HG02938 (cell line): ENCODE measurements at regions not wholly inside any gene's neighbourhood (a gene's known extent, or its start where the extent isn't known, plus 50 kb on each side); places are given as distances from the start of the nearest gene placed in this dataset.
"Not testable (repeated sequence)": the region's sequence is repeated elsewhere in the genome, so short reads cannot be mapped to it uniquely, and the experiment has no call there.

Experiments
- ATAC-seq: cut with Tn5 transposase; IDR thresholded peaks from one replicate; pipeline ENCODE4 v1.9.1; 2021; ENCODE audit warnings: mild to moderate bottlenecking, moderate library complexity; ENCODE audit not compliant: unreplicated experiment

DNA sequence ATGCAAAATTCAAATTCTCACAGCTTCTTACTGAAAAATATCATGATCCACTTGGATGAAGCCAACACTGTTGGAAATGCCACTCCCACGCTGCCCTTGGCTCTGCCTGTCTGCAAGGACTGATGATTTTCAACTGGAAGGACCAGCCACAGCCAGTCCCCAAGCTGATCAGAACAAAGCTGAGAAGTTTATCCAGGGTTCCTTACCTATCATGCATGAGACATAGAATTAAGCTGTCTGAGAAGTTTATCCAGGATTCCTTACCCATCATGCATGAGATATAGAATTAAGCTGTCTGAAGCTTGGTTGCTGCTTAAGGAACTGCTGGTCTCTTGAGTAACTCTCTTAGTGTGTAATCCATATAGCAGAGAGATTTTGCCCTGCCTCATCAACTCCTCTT, 159.8 kb upstream of the TMEM260 start:
- ATAC-seq = no peak

DNA sequence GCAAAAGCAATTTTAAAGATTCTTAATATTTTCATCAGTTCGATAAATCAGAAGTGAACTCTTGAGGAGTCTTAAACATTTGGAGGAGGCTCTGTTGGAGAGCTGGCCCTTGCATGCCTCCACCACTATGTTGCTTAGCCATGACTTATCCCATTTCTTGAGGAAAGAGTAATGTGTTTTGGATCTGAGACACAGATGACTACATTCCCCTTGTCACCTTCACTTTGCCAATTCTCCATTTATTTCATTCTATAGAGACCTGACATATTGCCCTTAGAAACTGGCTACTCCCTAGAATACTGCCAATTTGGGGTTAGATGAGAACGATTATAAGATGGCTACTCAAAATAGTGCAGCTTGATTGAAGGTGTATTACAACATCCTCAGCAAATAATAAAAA, 157.4 kb upstream of the TMEM260 start:
- no peak for ATAC-seq

DNA sequence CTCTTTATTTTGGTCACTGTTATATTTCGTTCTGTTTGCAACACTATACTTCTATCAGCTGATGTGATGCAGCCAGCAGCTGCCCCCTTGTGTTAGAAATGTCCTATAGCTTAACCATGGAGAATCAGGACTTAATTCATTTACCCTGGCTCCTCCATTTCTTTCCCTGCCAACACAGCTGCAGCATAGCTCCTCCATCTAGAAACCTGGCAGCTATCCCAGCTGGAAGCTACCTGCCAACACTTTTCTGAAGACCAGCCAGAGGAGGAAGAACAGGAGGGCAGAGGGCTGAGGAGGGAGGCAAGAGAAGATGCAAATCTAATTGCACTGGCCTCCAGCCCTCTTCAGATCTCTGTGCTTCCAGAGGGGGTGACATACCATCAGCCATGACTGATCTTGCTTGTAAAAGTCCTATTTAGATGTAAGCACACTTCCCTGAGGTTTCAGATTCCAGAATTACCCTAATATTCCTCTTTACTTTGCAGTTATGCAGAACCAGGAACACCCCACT, 156.8 kb upstream of the TMEM260 start:
- ATAC-seq = no peak

DNA sequence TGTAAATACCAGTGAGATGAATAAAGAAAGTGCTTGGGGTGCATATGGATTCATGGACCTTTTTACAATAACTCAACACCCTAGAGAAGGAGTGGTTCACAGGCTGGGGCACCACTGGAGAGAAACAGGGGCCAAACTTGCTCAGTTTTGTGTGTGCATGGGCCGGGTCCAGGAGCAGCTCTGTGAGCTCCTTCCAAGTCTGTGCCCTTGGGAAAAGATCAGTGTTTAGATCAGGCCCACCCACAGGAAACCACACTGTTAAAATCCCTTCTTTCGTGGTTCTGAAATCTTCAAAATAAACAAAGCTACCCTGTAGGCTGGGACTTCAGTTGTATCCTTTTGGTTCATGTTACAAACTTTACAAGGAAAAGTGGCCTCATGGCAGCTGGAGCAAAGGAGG, 156.1 kb upstream of the TMEM260 start:
- ATAC-seq = no peak

GRCh38 chr14:56431013-56431412, 148.6 kb upstream of the TMEM260 start:
- no peak for ATAC-seq

DNA sequence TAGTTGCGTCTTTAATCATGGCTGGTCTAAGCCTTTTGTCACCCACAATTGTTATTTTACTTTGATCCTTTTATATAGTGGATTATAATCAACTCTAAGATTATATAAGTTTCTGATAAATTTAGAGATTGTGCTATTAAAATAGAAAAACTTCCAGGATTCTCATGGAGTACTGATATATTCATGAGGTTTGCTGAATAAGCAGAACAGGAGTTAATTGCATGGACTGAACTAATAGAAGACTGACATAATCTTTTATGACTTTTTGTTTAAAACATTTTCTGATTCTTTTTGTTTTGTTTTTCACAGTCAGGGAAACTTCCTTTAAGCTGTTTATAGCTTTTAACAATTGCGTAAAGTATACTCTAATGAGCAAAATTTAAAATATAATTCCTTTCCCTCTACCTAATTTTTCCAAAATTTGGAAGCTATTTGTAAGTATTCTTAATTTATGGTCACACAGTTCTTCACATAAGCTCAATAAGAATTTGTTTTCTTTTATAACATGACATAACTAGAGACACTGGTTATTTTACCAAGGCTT, 129.9 kb upstream of the TMEM260 start:
- no peak for ATAC-seq

DNA sequence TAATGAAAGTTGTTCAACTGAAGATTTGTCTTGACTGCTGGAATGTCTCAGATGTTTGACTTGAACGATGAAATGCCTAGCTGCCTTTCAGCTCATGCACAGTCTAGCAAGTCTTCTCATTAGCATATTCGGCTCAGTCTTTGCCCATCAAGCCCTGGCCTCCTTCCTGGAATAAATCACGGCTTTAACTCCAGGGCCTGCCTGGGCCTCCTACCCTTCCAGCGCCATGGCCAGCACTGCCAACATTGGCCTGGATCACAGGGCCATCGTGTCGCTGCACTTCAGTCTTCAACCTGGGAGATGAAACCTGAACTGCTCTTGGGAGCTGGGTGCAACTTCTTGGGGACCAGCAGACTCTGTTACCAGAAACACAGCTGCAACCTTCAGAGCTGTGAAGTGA, 126.7 kb upstream of the TMEM260 start:
- no peak for ATAC-seq

GRCh38 chr14:56454680-56455079, 124.9 kb upstream of the TMEM260 start:
- not testable (repeated sequence) for ATAC-seq

- no peak for ATAC-seq
Measured at GRCh38 chr14:56460469-56460868, 119.1 kb upstream of the TMEM260 start.

GRCh38 chr14:56461276-56462275, 118.0 kb upstream of the TMEM260 start:
- ATAC-seq = no peak

DNA sequence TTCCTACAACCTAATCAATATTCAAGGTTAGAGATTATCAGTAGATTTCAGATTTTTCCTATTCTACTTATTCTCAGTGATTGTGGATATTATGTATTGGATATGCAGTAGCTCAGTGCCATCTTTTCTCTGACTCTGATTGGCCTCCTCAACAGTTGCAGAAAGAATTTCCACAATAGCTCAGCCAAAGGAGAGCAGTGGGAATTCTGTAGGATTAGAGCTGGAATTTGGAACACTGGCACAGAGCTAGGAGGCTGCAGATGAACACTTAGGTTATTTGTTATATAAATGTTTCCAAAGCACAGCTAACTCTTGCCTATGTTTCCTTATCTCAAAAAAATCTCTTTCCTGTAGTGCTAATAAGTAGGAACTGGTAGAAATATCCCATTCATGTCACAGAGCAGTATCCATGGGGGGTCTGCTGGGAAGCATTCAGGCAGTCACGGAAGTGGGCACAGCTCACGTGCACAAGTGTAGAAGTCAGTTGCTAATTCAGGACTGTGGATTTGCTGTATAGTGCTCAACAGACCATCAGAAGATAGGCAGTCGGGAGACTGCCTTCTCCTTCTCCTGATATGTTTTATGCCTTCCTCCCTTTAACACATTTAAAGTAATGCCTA, 116.2 kb upstream of the TMEM260 start:
- ATAC-seq = no peak

GRCh38 chr14:56471056-56471455, 108.5 kb upstream of the TMEM260 start:
- no peak for ATAC-seq

GRCh38 chr14:56474419-56475022, 105.1 kb upstream of the TMEM260 start:
- no peak for ATAC-seq

DNA sequence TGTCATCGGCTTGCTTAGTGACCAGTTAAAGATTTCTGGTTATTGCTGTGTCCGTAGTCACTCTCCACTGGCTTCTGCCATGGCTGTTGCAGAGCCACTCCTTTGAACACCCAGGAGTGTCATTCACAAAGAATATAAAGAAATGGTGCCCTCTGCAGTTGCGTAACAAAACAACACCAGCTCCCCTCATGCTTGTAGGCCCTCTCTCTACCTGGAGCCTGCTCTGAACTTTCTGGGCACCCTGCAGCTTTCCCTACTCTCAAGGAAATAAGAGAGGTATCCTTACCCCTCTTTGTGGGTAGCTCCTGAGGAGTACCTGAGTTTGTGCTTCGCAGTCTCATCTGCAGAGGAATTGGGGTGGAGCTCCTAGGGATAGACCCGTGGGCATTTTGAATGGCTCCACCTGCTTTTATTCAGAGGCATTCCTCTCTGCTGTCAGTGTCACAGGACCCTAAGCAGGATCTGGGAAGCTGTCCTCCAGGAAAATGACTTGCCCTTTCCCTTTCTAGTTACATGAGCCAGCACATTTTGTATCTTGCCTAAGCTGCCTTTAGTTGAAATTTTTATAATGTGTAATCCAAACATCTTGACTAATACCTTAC, 97.2 kb upstream of the TMEM260 start:
- no peak for ATAC-seq

DNA sequence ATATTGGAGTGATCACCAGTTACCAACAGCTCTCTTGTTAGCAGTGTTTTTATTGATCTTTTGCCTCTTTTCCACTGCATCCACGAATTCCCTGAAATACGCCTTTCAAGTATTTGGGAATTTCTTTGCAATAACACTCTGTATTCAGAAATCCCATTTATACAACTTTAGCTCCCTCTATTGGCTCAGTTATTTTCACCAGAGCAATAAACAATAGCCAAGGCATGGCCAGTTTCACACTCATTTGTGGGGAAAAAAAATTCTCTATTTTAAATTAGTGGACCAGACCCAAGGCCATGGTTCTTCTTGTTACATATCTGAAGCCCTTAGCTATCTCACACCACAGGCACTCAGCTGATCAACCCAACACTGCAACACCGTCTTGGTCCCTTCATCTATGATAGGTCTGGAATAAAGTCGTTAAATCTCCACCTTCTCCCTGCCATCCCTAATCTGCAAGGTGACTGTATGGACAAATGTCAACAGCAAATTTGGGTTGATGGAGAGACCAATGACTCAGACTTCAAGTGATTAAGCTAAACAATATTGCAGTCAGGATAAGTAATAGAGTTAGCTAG, 92.4 kb upstream of the TMEM260 start:
- ATAC-seq = no peak

- ATAC-seq = no peak
Measured at GRCh38 chr14:56487761-56488160, 91.8 kb upstream of the TMEM260 start.

DNA sequence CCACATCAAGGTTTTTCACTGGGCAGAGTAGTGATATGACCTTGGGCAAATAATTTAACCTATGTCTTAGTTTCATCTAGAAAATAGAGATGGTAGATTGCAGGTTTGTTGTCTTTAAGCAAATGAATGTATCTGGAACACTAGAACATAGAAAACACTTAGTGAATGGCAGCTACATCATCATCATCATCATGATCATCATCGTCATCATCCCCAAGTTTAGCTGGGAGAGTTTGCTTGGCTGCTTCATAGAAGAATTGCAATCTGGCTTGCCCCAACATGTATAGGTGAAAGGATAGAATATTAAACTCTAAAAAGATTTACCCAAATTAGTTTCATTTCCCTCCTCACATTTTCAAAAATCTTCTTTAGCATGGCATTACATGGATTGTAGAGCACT, 91.3 kb upstream of the TMEM260 start:
- ATAC-seq = no peak

DNA sequence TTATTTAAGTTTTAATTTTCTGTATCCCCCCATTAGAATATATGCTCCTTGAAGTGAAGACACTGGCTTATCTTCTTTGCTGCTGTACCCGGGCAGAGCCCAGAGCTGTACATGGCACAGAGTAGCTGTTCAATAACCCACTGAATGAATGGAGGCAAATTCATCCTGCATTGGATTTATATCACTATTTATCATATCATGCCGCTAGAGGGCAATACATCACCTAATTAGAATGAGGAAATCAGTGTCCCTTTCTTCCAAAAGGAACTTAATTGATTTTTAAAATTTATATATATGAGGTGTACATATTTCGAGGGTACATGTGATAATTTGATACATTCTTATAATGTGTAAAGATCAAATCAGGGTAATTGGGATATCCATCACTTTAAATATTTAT, 89.2 kb upstream of the TMEM260 start:
- ATAC-seq = no peak

DNA sequence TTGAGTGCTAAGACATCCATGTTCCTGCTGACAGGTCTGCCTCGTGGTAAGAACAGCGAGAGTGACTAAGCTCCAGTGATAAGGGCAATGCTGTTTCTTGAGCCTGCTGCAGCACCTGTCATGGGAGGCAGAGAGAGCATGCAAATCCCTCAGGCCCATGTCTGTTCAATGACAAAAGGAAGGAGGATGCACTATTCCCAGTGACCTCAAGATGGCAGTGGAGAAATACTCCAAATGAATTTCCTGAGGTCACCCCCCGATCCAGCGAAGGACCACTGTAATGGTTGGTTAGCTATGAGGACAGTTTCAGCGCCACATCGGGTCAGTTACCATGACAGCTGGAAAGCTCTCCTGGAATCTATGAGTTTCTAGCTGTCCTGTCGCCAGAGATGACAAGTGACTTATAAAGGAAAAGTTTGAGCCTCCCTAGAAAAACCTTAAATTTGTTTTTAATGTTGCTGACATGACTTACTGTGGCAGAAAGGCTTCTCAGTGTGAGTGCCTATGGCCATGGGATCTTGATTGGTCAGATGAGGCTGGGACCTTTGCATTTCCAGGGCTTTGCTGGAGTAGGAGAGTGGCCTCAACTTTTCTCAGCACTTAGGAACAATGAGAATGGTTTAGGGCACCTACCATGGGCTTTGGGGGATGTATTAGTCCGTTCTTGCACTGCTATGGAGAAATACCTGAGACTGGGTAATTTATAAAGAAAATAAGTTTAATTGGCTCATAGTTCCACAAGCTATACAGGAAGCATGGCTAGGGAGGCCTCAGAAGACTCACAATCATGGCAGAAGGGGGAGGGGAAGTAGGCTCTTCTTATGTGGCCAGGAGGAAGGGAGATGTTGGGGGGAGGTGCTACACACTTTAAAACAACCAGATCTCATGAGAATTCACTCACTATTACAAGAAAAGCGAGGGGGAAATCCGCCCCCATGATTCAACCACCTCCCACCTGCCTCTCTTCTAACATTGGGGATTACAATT, 88.0 kb upstream of the TMEM260 start:
- ATAC-seq = peak; percentile 59
